ENCODE measurements at regions not wholly inside any gene's neighbourhood (a gene's known extent, or its start where the extent isn't known, plus 50 kb on each side); places are given as distances from the start of the nearest gene placed in this dataset.

DNA sequence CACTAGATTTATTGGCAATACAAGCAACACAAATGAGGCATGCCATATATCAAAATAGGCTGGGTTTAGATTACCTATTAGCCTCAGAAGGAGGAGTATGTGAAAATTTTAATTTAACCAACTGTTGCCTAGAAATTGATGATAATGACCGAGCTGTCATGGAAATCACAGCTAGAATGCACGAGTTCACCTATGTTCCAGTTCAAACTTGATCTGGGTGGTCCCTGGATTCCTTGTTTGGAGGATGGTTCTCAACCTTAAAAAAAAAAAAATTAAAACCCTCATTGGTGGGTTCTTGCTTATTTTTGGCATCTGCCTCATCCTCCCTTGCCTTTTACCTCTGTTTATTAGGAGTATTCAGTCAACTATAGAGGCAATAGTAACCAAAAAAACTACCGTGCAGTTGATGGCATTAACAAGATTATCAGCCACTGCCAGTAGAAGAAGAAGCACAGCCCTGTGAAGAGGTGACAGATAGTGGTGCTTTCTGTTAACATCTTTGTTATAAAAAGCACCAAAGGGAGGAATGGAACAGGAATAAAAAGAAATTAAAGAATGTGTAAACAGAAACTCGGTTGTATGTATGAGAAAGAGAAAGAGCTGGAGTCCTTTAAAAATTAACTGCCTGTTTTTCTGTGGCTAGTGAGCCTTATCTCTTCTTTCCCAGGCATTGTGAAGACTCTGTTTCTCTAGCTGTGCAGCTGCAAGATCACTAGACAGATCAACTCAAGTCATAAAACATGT is 106.4 kb downstream of the ZNF429 start (continued):
- TF ChIP-seq, protein P1, sequence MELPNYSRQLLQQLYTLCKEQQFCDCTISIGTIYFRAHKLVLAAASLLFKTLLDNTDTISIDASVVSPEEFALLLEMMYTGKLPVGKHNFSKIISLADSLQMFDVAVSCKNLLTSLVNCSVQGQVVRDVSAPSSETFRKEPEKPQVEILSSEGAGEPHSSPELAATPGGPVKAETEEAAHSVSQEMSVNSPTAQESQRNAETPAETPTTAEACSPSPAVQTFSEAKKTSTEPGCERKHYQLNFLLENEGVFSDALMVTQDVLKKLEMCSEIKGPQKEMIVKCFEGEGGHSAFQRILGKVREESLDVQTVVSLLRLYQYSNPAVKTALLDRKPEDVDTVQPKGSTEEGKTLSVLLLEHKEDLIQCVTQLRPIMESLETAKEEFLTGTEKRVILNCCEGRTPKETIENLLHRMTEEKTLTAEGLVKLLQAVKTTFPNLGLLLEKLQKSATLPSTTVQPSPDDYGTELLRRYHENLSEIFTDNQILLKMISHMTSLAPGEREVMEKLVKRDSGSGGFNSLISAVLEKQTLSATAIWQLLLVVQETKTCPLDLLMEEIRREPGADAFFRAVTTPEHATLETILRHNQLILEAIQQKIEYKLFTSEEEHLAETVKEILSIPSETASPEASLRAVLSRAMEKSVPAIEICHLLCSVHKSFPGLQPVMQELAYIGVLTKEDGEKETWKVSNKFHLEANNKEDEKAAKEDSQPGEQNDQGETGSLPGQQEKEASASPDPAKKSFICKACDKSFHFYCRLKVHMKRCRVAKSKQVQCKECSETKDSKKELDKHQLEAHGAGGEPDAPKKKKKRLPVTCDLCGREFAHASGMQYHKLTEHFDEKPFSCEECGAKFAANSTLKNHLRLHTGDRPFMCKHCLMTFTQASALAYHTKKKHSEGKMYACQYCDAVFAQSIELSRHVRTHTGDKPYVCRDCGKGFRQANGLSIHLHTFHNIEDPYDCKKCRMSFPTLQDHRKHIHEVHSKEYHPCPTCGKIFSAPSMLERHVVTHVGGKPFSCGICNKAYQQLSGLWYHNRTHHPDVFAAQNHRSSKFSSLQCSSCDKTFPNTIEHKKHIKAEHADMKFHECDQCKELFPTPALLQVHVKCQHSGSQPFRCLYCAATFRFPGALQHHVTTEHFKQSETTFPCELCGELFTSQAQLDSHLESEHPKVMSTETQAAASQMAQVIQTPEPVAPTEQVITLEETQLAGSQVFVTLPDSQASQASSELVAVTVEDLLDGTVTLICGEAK (IDR thresholded peaks at IDR 0.05), result no peak
- TF ChIP-seq, protein P1 (CRISPR knock-in tag; IDR thresholded peaks at IDR 0.05), result no peak
- TF ChIP-seq ZNF184 (CRISPR knock-in tag; IDR thresholded peaks at IDR 0.05), result no peak
- TF ChIP-seq, protein P2, sequence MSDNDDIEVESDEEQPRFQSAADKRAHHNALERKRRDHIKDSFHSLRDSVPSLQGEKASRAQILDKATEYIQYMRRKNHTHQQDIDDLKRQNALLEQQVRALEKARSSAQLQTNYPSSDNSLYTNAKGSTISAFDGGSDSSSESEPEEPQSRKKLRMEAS (CRISPR knock-in tag; IDR thresholded peaks at IDR 0.05), result no peak
- no peak for TF ChIP-seq NFYB (IDR thresholded peaks at IDR 0.05; ENCODE audit: extremely low read depth, insufficient read length)
- TF ChIP-seq, protein P3, sequence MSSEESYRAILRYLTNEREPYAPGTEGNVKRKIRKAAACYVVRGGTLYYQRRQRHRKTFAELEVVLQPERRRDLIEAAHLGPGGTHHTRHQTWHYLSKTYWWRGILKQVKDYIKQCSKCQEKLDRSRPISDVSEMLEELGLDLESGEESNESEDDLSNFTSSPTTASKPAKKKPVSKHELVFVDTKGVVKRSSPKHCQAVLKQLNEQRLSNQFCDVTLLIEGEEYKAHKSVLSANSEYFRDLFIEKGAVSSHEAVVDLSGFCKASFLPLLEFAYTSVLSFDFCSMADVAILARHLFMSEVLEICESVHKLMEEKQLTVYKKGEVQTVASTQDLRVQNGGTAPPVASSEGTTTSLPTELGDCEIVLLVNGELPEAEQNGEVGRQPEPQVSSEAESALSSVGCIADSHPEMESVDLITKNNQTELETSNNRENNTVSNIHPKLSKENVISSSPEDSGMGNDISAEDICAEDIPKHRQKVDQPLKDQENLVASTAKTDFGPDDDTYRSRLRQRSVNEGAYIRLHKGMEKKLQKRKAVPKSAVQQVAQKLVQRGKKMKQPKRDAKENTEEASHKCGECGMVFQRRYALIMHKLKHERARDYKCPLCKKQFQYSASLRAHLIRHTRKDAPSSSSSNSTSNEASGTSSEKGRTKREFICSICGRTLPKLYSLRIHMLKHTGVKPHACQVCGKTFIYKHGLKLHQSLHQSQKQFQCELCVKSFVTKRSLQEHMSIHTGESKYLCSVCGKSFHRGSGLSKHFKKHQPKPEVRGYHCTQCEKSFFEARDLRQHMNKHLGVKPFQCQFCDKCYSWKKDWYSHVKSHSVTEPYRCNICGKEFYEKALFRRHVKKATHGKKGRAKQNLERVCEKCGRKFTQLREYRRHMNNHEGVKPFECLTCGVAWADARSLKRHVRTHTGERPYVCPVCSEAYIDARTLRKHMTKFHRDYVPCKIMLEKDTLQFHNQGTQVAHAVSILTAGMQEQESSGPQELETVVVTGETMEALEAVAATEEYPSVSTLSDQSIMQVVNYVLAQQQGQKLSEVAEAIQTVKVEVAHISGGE (CRISPR knock-in tag; IDR thresholded peaks at IDR 0.05), result no peak
- no peak for TF ChIP-seq CBX2 (IDR thresholded peaks at IDR 0.05; ENCODE audit: insufficient read depth, low read length, poor library complexity, severe bottlenecking)
- TF ChIP-seq MYC (IDR thresholded peaks at IDR 0.05; ENCODE audit: low read depth, low read length), result no peak
- no peak for TF ChIP-seq MYC (CRISPR knock-in tag; IDR thresholded peaks at IDR 0.05; ENCODE audit: borderline replicate concordance, low read depth)
- TF ChIP-seq IFI16 (CRISPR knock-in tag; IDR thresholded peaks at IDR 0.05), result no peak
- TF ChIP-seq ZNF354B (CRISPR knock-in tag; IDR thresholded peaks at IDR 0.05), result no peak
- no peak; the same call in 1 of the 2 replicates for TF ChIP-seq ATF7 (IDR thresholded peaks at IDR 0.05)
- no peak for TF ChIP-seq ZNF174 (CRISPR knock-in tag; IDR thresholded peaks at IDR 0.05)
- TF ChIP-seq ZNF830 (CRISPR knock-in tag; IDR thresholded peaks at IDR 0.05), result no peak
- TF ChIP-seq ZC3H8 (IDR thresholded peaks at IDR 0.05), result no peak
- TF ChIP-seq STAT5B (CRISPR knock-in tag; IDR thresholded peaks at IDR 0.05), result no peak
- TF ChIP-seq TAL1 (IDR thresholded peaks at IDR 0.05), result peak; percentile 86

Data from K562 (cell line).